ENCODE measurements at regions not wholly inside any gene's neighbourhood (a gene's known extent, or its start where the extent isn't known, plus 50 kb on each side); places are given as distances from the start of the nearest gene placed in this dataset.

DNA sequence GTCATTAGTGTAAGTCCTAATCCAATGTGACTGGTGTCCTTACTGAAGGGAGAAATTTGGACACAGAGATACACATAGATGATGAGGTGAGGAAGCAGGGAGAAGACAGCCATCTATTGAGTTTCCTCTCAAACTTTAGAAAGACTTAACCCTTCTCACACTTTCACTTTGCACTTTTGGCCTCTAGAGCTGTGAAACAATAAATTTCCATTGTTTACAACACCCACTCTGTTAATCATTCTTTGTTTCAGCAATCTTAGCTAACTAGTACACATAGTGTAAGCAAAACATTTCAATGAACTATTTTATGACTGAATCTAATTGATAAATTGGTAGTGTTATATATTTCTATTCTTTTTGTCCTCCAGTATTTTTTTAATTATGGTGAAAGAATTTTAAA is 1092.8 kb upstream of the POT1 start:
- Mint-ChIP-seq H3K4me3 (no peak overlapping the region), H3K27ac (no peak overlapping the region), H3K9me3 (peaks cover 1% of the 10 kb centered on the region), H3K36me3 (ENCODE audit: low read depth) (no peaks in the 10 kb centered on the region), H3K27me3 (no peaks in the 10 kb centered on the region), H3K4me1 (ENCODE audit: low read depth) (no peaks in the 10 kb centered on the region)
- Histone ChIP-seq H3K4me1 (ENCODE audit: insufficient read depth, low read length) (no peaks in the 10 kb centered on the region), H3K27me3 (ENCODE audit: control insufficient read depth in 1 of 2, insufficient read depth in 2 of 2, low read length in 2 of 2) (no peaks in the 10 kb centered on the region), H3K27ac (ENCODE audit: low read depth in 1 of 2, low read length in 2 of 2) (no peak overlapping the region), H3K4me3 (ENCODE audit: low read length) (no peak overlapping the region), H3K9me3 (ENCODE audit: control insufficient read depth in 1 of 2, insufficient read depth in 1 of 2, low read length in 2 of 2) (peaks cover 0 to 3% of the 10 kb centered on the region in 2 experiments), H3K36me3 (ENCODE audit: insufficient read depth, low read length) (no peaks in the 10 kb centered on the region)
- POLR2A ChIA-PET = no interaction called here
- CTCF ChIA-PET = no interaction called here
- intact Hi-C loops (cut with DNase I, micrococcal nuclease) = no loop called here
- DNase-seq (no peak), ATAC-seq (ENCODE audit: poor library complexity) (no peak)
- TF ChIP-seq, protein P1, sequence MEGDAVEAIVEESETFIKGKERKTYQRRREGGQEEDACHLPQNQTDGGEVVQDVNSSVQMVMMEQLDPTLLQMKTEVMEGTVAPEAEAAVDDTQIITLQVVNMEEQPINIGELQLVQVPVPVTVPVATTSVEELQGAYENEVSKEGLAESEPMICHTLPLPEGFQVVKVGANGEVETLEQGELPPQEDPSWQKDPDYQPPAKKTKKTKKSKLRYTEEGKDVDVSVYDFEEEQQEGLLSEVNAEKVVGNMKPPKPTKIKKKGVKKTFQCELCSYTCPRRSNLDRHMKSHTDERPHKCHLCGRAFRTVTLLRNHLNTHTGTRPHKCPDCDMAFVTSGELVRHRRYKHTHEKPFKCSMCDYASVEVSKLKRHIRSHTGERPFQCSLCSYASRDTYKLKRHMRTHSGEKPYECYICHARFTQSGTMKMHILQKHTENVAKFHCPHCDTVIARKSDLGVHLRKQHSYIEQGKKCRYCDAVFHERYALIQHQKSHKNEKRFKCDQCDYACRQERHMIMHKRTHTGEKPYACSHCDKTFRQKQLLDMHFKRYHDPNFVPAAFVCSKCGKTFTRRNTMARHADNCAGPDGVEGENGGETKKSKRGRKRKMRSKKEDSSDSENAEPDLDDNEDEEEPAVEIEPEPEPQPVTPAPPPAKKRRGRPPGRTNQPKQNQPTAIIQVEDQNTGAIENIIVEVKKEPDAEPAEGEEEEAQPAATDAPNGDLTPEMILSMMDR (IDR thresholded peaks at IDR 0.05) = no peak

DNA sequence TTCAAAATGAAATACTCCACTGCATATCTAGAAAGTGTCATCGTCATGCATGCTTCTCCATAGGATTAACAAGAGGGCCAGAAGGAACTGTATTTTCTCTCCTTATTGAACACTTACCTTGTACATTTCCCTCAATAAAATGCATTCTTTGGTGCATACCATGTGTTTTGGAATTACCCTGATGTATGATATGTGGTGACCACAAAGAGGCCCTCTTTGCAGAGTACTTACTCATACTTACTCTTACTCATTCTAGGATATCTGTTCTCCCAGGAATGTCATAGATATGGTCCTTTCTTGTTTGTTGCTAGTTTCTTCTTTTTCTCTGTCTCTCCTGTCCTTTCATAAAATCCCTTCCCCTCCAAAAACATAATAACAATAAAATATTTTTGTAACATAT is 1087.1 kb upstream of the POT1 start:
- Mint-ChIP-seq H3K9me3 (peaks cover 2% of the 10 kb centered on the region), H3K27me3 (no peaks in the 10 kb centered on the region), H3K36me3 (ENCODE audit: low read depth) (no peaks in the 10 kb centered on the region), H3K4me1 (ENCODE audit: low read depth) (no peaks in the 10 kb centered on the region), H3K4me3 (no peak overlapping the region), H3K27ac (no peak overlapping the region)
- ChIA-PET CTCF (no interaction called here), POLR2A (no interaction called here)
- Histone ChIP-seq H3K27me3 (ENCODE audit: control insufficient read depth in 1 of 2, insufficient read depth in 2 of 2, low read length in 2 of 2) (no peaks in the 10 kb centered on the region), H3K9me3 (ENCODE audit: control insufficient read depth in 1 of 2, insufficient read depth in 1 of 2, low read length in 2 of 2) (peaks cover 0 to 3% of the 10 kb centered on the region in 2 experiments), H3K27ac (ENCODE audit: low read depth in 1 of 2, low read length in 2 of 2) (no peak overlapping the region), H3K4me1 (ENCODE audit: insufficient read depth, low read length) (no peaks in the 10 kb centered on the region), H3K4me3 (ENCODE audit: low read length) (no peak overlapping the region), H3K36me3 (ENCODE audit: insufficient read depth, low read length) (no peaks in the 10 kb centered on the region)
- TF ChIP-seq, protein P1 (IDR thresholded peaks at IDR 0.05) = no peak
- DNase-seq = no peak
- intact Hi-C loops (cut with DNase I, micrococcal nuclease) = no loop called here
- no peak for ATAC-seq (ENCODE audit: poor library complexity)

DNA sequence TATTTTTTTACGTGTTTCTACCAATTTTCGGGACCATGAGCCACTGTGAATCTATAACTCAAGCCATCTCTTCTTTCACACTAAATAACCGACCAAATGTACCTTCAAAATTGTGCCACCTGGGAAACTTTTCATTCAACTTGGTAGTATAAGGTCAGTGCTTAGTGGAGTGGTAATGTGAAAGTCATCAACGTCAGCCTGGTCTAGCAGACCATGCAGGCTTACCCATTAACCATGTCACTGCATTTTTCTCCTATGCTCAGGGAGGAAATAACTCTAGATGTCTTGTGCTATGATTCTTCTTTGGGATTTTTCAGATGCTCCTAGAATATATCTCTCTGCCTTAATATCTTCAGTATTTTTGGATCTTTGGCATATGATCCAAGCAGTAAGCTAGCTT is 1075.4 kb upstream of the POT1 start:
- Mint-ChIP-seq H3K27me3 (no peaks in the 10 kb centered on the region), H3K27ac (no peak overlapping the region), H3K9me3 (peaks cover 10% of the 10 kb centered on the region), H3K4me1 (ENCODE audit: low read depth) (no peaks in the 10 kb centered on the region), H3K4me3 (no peak overlapping the region), H3K36me3 (ENCODE audit: low read depth) (no peaks in the 10 kb centered on the region)
- no peaks in the 10 kb centered on the region for H3K27me3 ChIP-seq (ENCODE audit: control insufficient read depth in 1 of 2, insufficient read depth in 2 of 2, low read length in 2 of 2)
- no peak overlapping the region for H3K4me3 ChIP-seq (ENCODE audit: low read length)
- ATAC-seq (ENCODE audit: poor library complexity) (no peak), DNase-seq (no peak)
- TF ChIP-seq, protein P1 (IDR thresholded peaks at IDR 0.05) = no peak
- no peaks in the 10 kb centered on the region for H3K36me3 ChIP-seq (ENCODE audit: insufficient read depth, low read length)
- CTCF ChIA-PET = no interaction called here
- H3K27ac ChIP-seq (ENCODE audit: low read depth in 1 of 2, low read length in 2 of 2) = no peak overlapping the region
- intact Hi-C loops (cut with DNase I, micrococcal nuclease) = no loop called here
- no peaks in the 10 kb centered on the region for H3K4me1 ChIP-seq (ENCODE audit: insufficient read depth, low read length)
- POLR2A ChIA-PET = no interaction called here
- no peaks in the 10 kb centered on the region for H3K9me3 ChIP-seq (ENCODE audit: control insufficient read depth in 1 of 2, insufficient read depth in 1 of 2, low read length in 2 of 2)

Measured in CD4-positive, alpha-beta T cell (primary cell).